Adrenal gland (tissue), 5 donors: ENCODE measurements at regions not wholly inside any gene's neighbourhood (a gene's known extent, or its start where the extent isn't known, plus 50 kb on each side); places are given as distances from the start of the nearest gene placed in this dataset.

Experiments
- CTCF ChIP-seq, 6 experiments: fragments of 450-650 bp in 4 of 6; fragments of 200-600 bp in 2 of 6; sonication (generic) in 1 of 6; IDR thresholded peaks; 1 replicate in 5 of 6; 2 replicates in 1 of 6; pipeline versions ENCODE4 v1.5.1 to v1.8.0; 2016 to 2021; ENCODE audit warnings: antibody characterized with exemption in 6 of 6, mild to moderate bottlenecking in 2 of 6, moderate library complexity in 1 of 6
- POLR2A ChIP-seq, 2 donors: fragments of 450-650 bp; IDR thresholded peaks; one replicate each; pipeline ENCODE4 v1.6.1; 2017; ENCODE audit warnings: antibody characterized with exemption in 2 of 2, mild to moderate bottlenecking in 2 of 2, moderate library complexity in 1 of 2
- donor health status: DM: no; HTN: no; CAD: no.

- no peak for TF ChIP-seq CTCF (IDR thresholded peaks at IDR 0.05)
- TF ChIP-seq POLR2A (IDR thresholded peaks at IDR 0.05): no peak
Measured at GRCh38 chr16:6038941-6039645, 941.5 kb upstream of the EEF2KMT start.
